COLO668 (cell line): ENCODE measurements at regions not wholly inside any gene's neighbourhood (a gene's known extent, or its start where the extent isn't known, plus 50 kb on each side); places are given as distances from the start of the nearest gene placed in this dataset.

Experiments used
- DNase-seq: peaks from one replicate; lab custom pipeline; 2025; ENCODE audit not compliant: unreplicated experiment; lab: John Stamatoyannopoulos, UW

GRCh38 chrX:20863649-20864048 is 510.6 kb upstream of the CNKSR2 start:
- DNase-seq = no peak

- no peak for DNase-seq
These were observed 513.1 kb upstream of the CNKSR2 start for GRCh38 chrX:20861113-20861512.

GRCh38 chrX:20857746-20858145 is 516.5 kb upstream of the CNKSR2 start:
- no peak for DNase-seq

GRCh38 chrX:20838477-20838876 is 535.7 kb upstream of the CNKSR2 start:
- no peak for DNase-seq

GRCh38 chrX:20829665-20830491 is 544.3 kb upstream of the CNKSR2 start:
- DNase-seq = no peak

- no peak for DNase-seq
These were observed 548.2 kb upstream of the CNKSR2 start for GRCh38 chrX:20825984-20826383.

GRCh38 chrX:20803971-20804370 is 537.3 kb upstream of the RPS6KA3 start:
- DNase-seq = no peak

GRCh38 chrX:20802036-20802435 is 535.3 kb upstream of the RPS6KA3 start:
- DNase-seq = no peak

- no peak for DNase-seq
These were observed 529.7 kb upstream of the RPS6KA3 start for GRCh38 chrX:20796450-20796849.

- DNase-seq = no peak
These were observed 522.4 kb upstream of the RPS6KA3 start for GRCh38 chrX:20789103-20789502.

- DNase-seq = no peak
These were observed 500.6 kb upstream of the RPS6KA3 start for GRCh38 chrX:20767346-20767745.

- no peak for DNase-seq
These were observed 489.9 kb upstream of the RPS6KA3 start for GRCh38 chrX:20756585-20756984.

- no peak for DNase-seq
These were observed 486.4 kb upstream of the RPS6KA3 start for GRCh38 chrX:20753076-20753475.

- no peak for DNase-seq
These were observed 480.0 kb upstream of the RPS6KA3 start for GRCh38 chrX:20746690-20747089.

GRCh38 chrX:20743046-20743445 is 476.3 kb upstream of the RPS6KA3 start:
- no peak for DNase-seq

GRCh38 chrX:20742106-20742505 is 475.4 kb upstream of the RPS6KA3 start:
- DNase-seq = no peak

GRCh38 chrX:20740443-20740842 is 473.7 kb upstream of the RPS6KA3 start:
- DNase-seq = no peak

- DNase-seq = no peak
These were observed 472.5 kb upstream of the RPS6KA3 start for GRCh38 chrX:20739038-20739745.

GRCh38 chrX:20729416-20729815 is 462.7 kb upstream of the RPS6KA3 start:
- no peak for DNase-seq

GRCh38 chrX:20727447-20727846 is 460.7 kb upstream of the RPS6KA3 start:
- DNase-seq = no peak

- no peak for DNase-seq
These were observed 454.4 kb upstream of the RPS6KA3 start for GRCh38 chrX:20720954-20721626.
